ENCODE measurements at regions not wholly inside any gene's neighbourhood (a gene's known extent, or its start where the extent isn't known, plus 50 kb on each side); places are given as distances from the start of the nearest gene placed in this dataset.
"Not testable (repeated sequence)": the region's sequence is repeated elsewhere in the genome, so short reads cannot be mapped to it uniquely, and the experiment has no call there.

DNA sequence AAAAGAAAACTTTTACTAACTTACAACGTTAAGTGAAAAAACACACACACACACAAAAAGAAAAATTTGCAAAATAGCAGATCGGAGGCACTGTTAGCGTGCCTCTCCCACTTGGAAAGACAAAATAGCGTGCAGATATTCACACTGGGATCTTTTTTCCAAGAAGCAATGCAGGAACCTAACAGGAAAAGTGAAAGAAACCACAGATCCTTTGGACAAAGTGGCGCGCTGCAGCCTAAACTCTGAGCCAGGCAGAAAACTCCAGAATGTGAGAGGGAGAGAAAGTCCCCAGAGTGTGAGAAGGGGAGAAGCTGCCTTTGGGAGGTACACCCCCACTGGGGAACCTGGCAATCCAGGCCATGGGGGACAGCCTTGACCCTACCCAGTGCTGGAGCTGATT, 70.7 kb upstream of the SERPINE2 start:
- DNase-seq (ENCODE audit: low spot score) = no peak

DNA sequence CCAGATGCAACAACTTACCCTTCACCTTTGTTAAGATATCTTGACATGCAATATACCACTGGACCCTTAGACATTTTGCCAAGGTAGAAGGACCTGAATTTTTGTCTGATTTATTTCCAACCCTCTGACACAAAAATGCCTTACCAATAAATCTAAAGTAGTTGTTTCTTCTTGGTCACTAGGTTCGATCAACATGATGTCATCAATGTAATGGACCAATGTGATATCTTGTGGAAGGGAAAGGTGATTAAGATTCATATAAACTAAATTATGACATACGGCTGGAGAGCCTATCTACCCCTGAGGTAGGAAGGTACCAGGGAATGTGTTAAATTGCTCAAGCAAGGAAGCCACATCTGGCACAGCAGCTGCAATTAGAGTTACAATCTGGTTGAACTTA, 67.7 kb upstream of the SERPINE2 start:
- no peak for DNase-seq (ENCODE audit: low spot score)

DNA sequence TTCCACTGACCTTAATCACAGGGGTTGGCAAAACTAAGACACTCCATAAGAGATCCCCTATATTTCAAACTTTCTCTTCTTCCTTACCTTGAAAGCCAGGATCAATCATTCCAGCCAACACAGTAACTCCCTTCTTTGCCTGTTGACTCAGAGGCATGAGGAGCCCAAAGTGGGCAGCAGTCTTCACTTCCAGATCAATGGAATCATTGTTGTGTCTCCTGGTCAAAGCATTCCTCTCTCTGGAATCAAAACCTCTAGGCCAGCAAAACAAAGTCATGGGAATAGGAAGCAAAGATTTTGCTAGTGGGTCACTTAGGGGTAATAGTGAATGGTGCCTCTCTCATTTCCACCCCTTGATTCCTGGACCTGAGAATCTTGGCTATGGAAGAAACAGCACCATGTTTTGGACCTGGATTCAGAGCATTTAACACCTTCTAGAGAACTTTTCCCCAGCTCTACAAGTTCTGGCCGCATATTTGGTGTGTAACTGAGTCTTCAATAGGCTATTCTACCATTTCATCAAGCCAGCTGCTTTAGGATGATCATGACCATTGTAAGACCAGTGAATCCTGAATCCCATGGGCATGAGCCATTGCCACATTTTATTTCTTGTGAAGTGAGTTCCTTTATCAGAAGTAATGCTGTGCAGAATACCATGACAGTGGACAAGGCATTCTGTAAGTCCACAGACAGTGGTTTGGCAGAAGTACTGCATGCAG, 65.7 kb upstream of the SERPINE2 start:
- DNase-seq (ENCODE audit: low spot score) = no peak

DNA sequence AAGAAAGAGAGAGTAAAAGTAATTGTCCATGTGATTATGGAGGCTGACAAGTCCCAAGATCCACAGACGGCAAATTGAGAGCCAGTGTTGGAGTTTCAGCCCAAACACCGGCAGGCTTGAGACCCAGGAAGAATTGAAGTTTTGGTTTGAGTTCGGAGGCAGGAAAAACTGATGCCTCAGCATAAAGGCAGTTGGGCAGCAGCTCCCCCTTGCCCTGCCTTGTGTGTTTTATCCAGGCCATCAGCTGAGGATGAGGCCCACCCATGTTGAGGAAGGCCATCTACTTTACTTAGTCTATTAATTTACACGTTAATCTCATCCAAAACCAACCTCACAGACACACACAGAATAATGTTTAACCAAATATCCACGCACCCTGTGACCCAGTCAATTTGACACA, 64.6 kb upstream of the SERPINE2 start:
- DNase-seq (ENCODE audit: low spot score) = no peak

DNA sequence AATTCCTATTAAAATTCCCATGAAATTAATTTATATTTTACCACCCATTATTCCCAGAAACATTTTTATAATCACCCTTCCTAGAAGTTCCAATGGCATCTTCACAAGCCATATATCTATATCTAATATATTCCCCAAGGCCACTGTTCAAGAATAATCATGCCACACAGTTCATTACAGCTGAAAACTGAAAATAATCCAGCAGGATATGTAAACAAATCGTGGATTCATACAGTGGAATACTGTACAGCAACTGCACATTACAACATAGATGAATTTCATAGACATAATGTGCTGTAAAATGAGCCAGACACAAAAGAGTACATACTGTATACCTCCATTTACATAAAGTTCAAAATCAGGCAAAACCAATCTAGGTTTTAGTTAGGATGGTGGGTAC, 63.9 kb upstream of the SERPINE2 start:
- DNase-seq (ENCODE audit: low spot score) = no peak

DNA sequence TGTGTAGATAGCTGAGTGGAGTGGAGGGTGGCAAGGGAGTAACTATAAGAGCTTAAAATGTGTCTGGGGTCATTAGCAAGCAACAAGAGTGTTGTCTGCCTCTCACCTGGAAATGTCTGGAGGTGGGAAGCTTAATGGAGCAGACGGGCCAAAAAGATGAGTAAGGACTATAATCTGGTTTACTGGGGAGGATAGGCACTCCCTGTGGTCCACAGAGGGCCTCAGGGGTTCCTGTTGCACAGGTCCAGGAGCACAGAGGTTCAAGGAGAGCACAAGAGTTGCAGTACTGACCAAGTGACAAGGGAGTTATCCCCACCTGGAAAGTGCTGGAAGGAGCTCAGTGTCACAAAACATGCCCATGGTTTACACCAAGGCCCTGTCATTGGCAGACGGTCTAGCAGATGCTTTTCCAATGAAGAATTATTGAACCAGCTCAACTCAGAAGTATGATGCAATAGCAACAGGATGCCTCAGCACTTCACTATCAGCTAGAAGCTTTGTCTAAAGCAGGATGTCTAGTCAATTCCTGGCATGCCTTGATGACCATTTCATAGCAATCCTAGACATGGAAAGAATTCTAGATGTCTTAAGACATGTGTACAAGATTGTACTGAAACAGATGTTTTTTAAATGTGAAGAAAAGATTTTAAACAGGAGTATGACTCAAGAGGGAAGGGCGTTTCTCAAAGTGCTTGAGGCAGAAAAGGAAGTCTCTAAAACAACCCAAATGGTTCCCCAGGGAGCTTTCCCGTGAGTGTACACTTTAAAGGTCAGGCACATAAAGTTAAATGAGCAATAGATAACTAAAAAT, 62.9 kb upstream of the SERPINE2 start:
- no peak for DNase-seq (ENCODE audit: low spot score)

DNA sequence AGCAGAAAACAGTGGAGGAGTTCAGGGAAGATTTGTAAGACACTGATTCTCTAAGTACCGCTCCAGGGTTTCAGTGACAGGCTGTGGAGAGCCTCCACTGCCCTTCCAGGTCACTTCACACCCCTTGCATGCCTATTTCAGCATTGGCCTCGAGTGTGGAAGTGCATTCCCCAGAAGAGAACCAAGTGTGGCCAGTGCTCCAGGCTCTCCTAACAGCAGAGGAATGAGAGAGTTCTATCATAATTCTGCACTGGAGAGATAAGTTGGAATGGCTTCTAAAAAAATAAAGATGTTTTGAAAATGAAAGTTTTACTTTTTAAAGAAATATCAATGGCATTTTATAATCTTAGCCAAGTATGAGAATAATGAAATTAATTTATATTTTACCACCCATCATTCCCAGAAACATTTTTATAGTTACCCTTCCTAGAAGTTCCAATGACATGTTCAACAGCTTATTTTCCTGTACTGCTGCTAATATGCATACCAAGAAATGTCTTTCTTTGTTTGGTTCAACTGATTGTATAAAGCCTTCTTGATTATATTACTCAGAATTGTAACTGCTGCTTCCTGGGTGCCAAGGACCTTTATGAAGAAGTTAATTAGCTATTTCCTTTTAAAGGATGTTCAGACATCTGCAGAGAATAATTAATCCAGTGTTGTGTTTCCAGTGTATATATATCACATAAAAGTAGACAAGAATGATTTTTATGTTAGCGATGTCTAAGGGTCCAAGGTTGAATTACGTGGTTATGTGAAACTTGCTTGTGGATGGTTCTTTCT, 61.0 kb upstream of the SERPINE2 start:
- no peak for DNase-seq (ENCODE audit: low spot score)

DNA sequence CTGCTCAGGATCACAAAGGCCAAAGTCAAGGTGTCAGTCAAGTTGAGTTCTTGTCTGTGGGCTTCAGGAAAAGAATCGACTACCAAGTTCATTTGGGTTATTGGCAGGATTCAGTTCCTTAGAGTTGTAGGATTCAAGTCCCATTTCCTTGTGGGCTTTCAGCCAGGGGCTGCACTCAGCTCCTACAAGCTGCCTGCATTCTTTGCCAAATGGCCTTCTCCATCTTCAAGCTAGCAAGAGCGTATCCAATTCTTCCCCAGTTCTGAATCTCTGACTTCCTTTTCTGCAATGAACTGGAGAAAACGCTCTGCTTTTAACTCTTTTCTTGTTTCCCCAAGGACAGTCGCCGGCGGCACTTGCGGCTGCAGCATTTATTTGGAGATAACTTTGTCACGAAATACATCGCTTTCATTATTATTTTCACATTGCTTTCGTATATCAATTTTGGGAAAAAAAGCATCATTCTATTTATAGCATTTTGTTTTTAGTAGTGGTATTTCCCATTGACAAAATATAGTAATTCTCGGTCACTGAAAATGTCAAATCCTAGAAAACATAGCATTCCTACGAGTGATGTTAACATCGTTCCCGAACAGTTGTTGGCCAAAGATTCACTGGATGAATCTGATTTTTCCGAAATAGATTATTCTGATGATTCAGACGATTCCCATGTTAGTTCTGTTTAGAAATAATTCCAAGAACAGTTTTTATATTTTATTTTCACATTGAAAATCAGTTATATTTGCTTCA, 59.6 kb upstream of the SERPINE2 start:
- no peak for DNase-seq (ENCODE audit: low spot score)

DNA sequence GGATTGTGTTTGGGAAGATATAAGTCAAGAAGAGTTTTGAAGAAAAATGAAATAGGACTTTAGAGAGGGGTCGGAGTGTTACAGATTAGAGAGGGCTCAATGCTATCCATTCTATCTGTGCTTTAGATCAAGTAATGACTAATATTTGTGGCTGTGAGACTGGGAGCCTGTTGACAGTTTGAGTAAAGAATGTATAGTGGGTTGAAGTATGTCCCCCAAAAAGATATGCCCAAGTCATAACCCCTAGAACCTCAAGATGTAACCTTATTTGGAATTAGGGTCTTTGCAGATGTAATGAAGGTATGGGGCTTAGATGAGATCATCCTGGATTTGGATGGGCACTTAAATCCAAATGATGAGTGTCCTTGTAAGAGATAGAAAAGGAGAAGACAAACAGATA, 55.3 kb upstream of the SERPINE2 start:
- no peak for DNase-seq (ENCODE audit: low spot score)

DNA sequence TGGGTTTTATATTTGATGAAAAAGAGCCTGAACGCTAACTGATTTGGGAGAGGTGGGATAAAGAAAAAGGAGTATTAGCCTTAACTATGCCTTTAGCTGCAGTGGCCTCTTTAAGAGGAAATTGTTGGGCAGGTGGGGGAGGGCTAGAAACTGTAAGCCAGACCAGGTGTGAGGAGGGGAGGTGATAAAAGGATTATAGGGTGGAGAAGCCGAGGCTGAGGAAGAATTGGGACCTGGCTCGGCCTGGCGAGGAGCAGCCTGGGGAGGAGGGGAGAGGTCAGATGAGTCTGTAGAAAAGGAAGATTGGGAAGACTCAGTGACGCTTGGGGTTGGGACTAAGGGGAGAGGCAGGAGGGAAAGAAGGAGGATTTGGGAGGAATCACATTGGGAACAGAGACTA, 52.6 kb upstream of the SERPINE2 start:
- not testable (repeated sequence) for DNase-seq (ENCODE audit: low spot score)

DNA sequence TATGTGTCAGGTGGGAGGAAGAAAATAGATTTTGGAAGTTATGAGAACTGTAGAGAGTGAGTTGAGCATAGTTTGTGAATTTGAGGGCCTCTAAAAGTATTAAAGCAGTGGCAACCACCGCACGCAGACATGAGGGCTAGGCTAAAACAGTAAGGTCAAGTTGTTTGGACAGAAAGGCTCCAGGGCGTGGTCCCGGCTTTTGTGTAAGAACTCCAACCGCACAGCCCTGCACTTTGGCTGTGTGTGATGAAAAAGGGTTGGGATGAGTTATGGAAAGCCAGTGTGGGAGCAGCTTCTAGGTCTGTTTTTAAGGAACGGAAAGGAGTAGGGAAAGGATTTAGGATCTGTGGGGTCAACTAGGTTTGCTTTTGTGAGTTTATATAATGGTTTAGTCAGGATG, 50.5 kb upstream of the SERPINE2 start:
- DNase-seq (ENCODE audit: low spot score) = not testable (repeated sequence)
